ENCODE measurements at regions not wholly inside any gene's neighbourhood (a gene's known extent, or its start where the extent isn't known, plus 50 kb on each side); places are given as distances from the start of the nearest gene placed in this dataset.

DNA sequence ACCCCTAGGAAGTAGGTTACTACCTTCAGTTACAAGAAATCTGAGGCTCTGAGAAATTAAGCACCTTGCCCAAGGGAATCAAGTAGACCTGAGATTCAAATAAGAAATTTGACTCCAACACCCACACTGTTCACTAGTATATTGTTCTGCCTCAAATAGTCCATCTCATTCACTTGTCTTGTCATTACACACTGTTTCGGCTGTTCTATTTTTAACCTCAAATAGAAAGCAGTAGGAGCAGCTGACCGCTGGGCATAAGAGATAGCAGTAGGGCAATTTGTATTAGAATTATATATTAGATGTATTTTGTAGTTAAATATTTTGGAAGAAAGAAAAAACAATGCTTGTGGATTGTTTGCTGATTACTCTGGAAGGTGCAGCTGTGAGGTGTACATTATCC lies 185.1 kb downstream of the INHBA start:
- no peak overlapping the region for H3K27ac ChIP-seq (ENCODE audit: low read depth, low read length)
- no peaks in the 10 kb centered on the region for H3K9me2 ChIP-seq (replicated peaks; ENCODE audit: insufficient read depth, low read length)
- no peaks in the 10 kb centered on the region for H3K79me2 ChIP-seq (ENCODE audit: insufficient read depth, low read length)
- H3K36me3 ChIP-seq (ENCODE audit: low read length): no peaks in the 10 kb centered on the region
- H3K4me3 ChIP-seq (ENCODE audit: insufficient read depth, low read length, poor library complexity, severe bottlenecking): no peak overlapping the region
- H2AFZ ChIP-seq (ENCODE audit: low read depth, low read length, severe bottlenecking): no peak overlapping the region
- TF ChIP-seq, protein P1, sequence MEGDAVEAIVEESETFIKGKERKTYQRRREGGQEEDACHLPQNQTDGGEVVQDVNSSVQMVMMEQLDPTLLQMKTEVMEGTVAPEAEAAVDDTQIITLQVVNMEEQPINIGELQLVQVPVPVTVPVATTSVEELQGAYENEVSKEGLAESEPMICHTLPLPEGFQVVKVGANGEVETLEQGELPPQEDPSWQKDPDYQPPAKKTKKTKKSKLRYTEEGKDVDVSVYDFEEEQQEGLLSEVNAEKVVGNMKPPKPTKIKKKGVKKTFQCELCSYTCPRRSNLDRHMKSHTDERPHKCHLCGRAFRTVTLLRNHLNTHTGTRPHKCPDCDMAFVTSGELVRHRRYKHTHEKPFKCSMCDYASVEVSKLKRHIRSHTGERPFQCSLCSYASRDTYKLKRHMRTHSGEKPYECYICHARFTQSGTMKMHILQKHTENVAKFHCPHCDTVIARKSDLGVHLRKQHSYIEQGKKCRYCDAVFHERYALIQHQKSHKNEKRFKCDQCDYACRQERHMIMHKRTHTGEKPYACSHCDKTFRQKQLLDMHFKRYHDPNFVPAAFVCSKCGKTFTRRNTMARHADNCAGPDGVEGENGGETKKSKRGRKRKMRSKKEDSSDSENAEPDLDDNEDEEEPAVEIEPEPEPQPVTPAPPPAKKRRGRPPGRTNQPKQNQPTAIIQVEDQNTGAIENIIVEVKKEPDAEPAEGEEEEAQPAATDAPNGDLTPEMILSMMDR (IDR thresholded peaks at IDR 0.05; ENCODE audit: insufficient read depth, low read length, poor library complexity, severe bottlenecking): no peak
- H3K9ac ChIP-seq (ENCODE audit: low read length): no peak overlapping the region
- no peaks in the 10 kb centered on the region for H3K27me3 ChIP-seq (ENCODE audit: low read length)
- no peak overlapping the region for H3K4me2 ChIP-seq (ENCODE audit: low read depth, low read length, poor library complexity, severe bottlenecking)
- no peaks in the 10 kb centered on the region for H3K9me3 ChIP-seq (ENCODE audit: insufficient read depth, low read length)
- H3F3A ChIP-seq (ENCODE audit: insufficient read depth): no peaks in the 10 kb centered on the region
- H4K20me1 ChIP-seq (ENCODE audit: low read depth, low read length): no peaks in the 10 kb centered on the region

DNA sequence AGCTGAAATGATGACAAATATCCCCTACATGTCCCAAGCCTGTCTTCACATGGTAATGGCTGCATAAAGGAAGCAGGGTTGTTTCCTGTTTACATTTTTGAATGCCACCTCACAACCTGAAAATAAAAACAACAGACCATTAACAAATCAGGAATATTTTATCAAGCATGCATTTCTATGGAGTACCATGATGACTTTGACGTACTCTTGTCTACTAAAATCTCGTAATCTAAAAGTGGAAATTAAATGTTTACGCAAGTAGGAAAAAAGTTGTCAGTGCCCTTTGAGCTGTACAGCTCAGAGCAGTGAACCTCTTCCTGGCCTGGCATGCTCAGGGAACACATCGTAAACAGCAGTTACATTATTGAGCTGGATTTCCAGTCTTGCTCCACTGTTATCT lies 194.1 kb downstream of the INHBA start:
- H3F3A ChIP-seq (ENCODE audit: insufficient read depth): no peaks in the 10 kb centered on the region
- no peaks in the 10 kb centered on the region for H3K36me3 ChIP-seq (ENCODE audit: low read length)
- TF ChIP-seq EZH2phosphoT487 (conservative IDR thresholded peaks at IDR 0.05; ENCODE audit: low read length): no peak
- TF ChIP-seq, protein P1 (IDR thresholded peaks at IDR 0.05; ENCODE audit: insufficient read depth, low read length, poor library complexity, severe bottlenecking): no peak
- H3K9ac ChIP-seq (ENCODE audit: low read length): no peak overlapping the region
- no peaks in the 10 kb centered on the region for H3K27me3 ChIP-seq (ENCODE audit: low read length)
- H3K79me2 ChIP-seq (ENCODE audit: insufficient read depth, low read length): no peaks in the 10 kb centered on the region
- H2AFZ ChIP-seq (ENCODE audit: low read depth, low read length, severe bottlenecking): no peak overlapping the region
- no peak overlapping the region for H3K4me3 ChIP-seq (ENCODE audit: insufficient read depth, low read length, poor library complexity, severe bottlenecking)
- no peak overlapping the region for H3K27ac ChIP-seq (ENCODE audit: low read depth, low read length)
- no peak overlapping the region for H3K4me2 ChIP-seq (ENCODE audit: low read depth, low read length, poor library complexity, severe bottlenecking)
- no peaks in the 10 kb centered on the region for H4K20me1 ChIP-seq (ENCODE audit: low read depth, low read length)
- H3K9me3 ChIP-seq (ENCODE audit: insufficient read depth, low read length): no peaks in the 10 kb centered on the region
- no peaks in the 10 kb centered on the region for H3K9me2 ChIP-seq (replicated peaks; ENCODE audit: insufficient read depth, low read length)

DNA sequence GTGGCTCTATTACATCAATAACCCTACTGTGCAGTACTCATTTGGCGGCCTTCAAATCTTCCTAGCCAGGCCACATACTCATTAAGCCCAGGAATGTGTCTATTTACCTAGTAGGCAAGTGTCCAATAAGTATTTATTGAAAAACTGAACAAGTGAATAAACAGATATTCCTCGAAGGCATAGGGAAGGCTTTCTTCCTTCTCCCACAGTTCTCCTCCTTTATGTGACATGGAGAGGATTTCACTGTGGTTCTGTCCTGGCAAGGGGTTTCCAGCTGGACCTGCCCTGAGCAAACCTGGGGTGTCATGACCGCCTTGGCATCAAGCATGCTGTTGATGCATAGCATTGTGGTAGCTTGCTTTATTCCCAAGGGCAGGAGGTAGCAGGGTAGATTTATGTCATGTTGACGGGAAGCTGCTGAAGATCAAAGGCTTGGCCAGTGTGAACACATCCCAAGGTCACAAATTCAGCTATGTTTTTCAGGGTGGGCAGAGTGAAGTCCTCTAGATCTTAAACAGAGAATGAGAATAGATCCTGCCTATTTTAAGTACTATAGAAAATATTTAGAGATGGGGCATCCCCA lies 195.1 kb downstream of the INHBA start:
- no peak overlapping the region for H2AFZ ChIP-seq (ENCODE audit: low read depth, low read length, severe bottlenecking)
- no peak overlapping the region for H3K9ac ChIP-seq (ENCODE audit: low read length)
- no peaks in the 10 kb centered on the region for H3K36me3 ChIP-seq (ENCODE audit: low read length)
- no peak overlapping the region for H3K27ac ChIP-seq (ENCODE audit: low read depth, low read length)
- H4K20me1 ChIP-seq (ENCODE audit: low read depth, low read length): no peaks in the 10 kb centered on the region
- H3F3A ChIP-seq (ENCODE audit: insufficient read depth): no peaks in the 10 kb centered on the region
- no peak overlapping the region for H3K4me2 ChIP-seq (ENCODE audit: low read depth, low read length, poor library complexity, severe bottlenecking)
- TF ChIP-seq EZH2phosphoT487 (conservative IDR thresholded peaks at IDR 0.05; ENCODE audit: low read length): no peak
- TF ChIP-seq, protein P1 (IDR thresholded peaks at IDR 0.05; ENCODE audit: insufficient read depth, low read length, poor library complexity, severe bottlenecking): no peak
- H3K4me3 ChIP-seq (ENCODE audit: insufficient read depth, low read length, poor library complexity, severe bottlenecking): no peak overlapping the region
- H3K79me2 ChIP-seq (ENCODE audit: insufficient read depth, low read length): no peaks in the 10 kb centered on the region
- H3K9me2 ChIP-seq (replicated peaks; ENCODE audit: insufficient read depth, low read length): no peaks in the 10 kb centered on the region
- H3K27me3 ChIP-seq (ENCODE audit: low read length): no peaks in the 10 kb centered on the region
- no peaks in the 10 kb centered on the region for H3K9me3 ChIP-seq (ENCODE audit: insufficient read depth, low read length)

Measured in SU-DHL-6 (cell line).